ENCODE measurements at regions not wholly inside any gene's neighbourhood (a gene's known extent, or its start where the extent isn't known, plus 50 kb on each side); places are given as distances from the start of the nearest gene placed in this dataset.

DNA sequence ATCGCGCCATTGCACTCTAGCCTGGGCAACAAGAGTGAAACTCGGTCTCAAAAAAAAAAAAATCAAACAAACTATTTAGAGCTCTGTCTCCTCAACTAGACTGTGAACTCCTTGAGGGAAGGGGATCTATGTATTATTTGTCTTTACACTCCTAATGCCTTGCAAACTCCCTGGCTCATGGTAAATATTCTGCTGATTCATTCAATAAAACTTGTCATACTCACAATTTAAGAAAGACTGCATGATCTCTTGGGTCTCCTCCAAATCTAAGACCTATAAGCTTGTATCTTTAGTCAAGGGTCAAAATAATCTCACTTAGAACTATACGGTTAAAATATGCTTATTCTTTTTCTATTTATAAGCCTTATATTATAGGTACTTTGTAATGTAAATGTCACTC lies 90.3 kb upstream of the NR5A2 start:
- Mint-ChIP-seq H3K36me3 (no peaks in the 10 kb centered on the region), H3K27ac (no peak overlapping the region), H3K27me3 (peaks cover 16 to 28% of the 10 kb centered on the region in 2 donors), H3K4me3 (no peak overlapping the region), H3K9me3 (no peaks in the 10 kb centered on the region), H3K4me1 (peaks cover 19 to 21% (median 21%) of the 10 kb centered on the region in 3 donors)
- DNase-seq (no peak), ATAC-seq (replicated peaks in 1 of 4) (no peak)
- ChIA-PET POLR2A (no interaction called here), CTCF (no interaction called here)
- peaks cover 0 to 19% of the 10 kb centered on the region in 2 experiments for H3K27me3 ChIP-seq (replicated peaks in 1 of 2; ENCODE audit: control insufficient read depth in 2 of 2, extremely low read depth in 1 of 2, insufficient read depth in 2 of 2, low read length in 1 of 2)
- WGBS (ENCODE audit: insufficient coverage): no CpG with 5 or more reads among the region's 4 CpGs
- H3K4me1 ChIP-seq (ENCODE audit: control insufficient read depth in 1 of 2, extremely low read depth in 1 of 2, insufficient read depth in 2 of 2, low read length in 2 of 2): peaks cover 2 to 6% of the 10 kb centered on the region in 2 experiments
- no peak overlapping the region for H3K4me3 ChIP-seq (ENCODE audit: control insufficient read depth in 1 of 2, extremely low read depth in 1 of 2, low read length in 1 of 2)
- H3K9me3 ChIP-seq: no peaks in the 10 kb centered on the region
- H3K36me3 ChIP-seq (ENCODE audit: control insufficient read depth in 2 of 2, extremely low read depth in 1 of 2, insufficient read depth in 1 of 2, low read length in 1 of 2): no peaks in the 10 kb centered on the region
- H3K27ac ChIP-seq (ENCODE audit: low read length): no peak overlapping the region

DNA sequence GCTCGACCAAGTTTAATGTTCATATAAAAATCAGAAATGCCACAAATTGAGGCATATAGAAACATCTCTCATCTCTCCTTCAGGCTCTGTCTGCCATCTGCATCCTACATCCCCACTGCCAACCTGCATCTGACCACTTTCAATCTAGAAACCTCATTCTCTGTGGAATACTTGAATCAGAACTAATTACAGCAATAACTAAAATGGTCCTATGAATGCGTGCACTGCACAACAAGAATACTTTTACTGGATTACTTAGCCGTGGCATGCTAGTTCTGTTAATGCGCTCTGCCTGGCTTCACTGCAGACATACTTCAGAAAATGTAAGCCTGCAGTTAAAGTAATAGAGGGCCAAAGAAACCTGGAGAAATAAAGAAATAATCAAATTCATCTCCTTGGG lies 89.8 kb upstream of the NR5A2 start:
- H3K4me1 ChIP-seq (ENCODE audit: control insufficient read depth in 1 of 2, extremely low read depth in 1 of 2, insufficient read depth in 2 of 2, low read length in 2 of 2): peaks cover 2 to 7% of the 10 kb centered on the region in 2 experiments
- no peaks in the 10 kb centered on the region for H3K9me3 Mint-ChIP-seq
- no peak overlapping the region for H3K27ac Mint-ChIP-seq
- no peaks in the 10 kb centered on the region for H3K36me3 ChIP-seq (ENCODE audit: control insufficient read depth in 2 of 2, extremely low read depth in 1 of 2, insufficient read depth in 1 of 2, low read length in 1 of 2)
- no peaks in the 10 kb centered on the region for H3K36me3 Mint-ChIP-seq
- DNase-seq (no peak), ATAC-seq (replicated peaks in 1 of 4) (no peak)
- peaks cover 16 to 28% of the 10 kb centered on the region in 2 donors for H3K27me3 Mint-ChIP-seq
- H3K4me3 Mint-ChIP-seq: no peak overlapping the region
- no peak overlapping the region for H3K27ac ChIP-seq (ENCODE audit: low read length)
- H3K27me3 ChIP-seq (replicated peaks in 1 of 2; ENCODE audit: control insufficient read depth in 2 of 2, extremely low read depth in 1 of 2, insufficient read depth in 2 of 2, low read length in 1 of 2): peaks cover 0 to 19% of the 10 kb centered on the region in 2 experiments
- H3K9me3 ChIP-seq: no peaks in the 10 kb centered on the region
- H3K4me3 ChIP-seq (ENCODE audit: control insufficient read depth in 1 of 2, extremely low read depth in 1 of 2, low read length in 1 of 2): no peak overlapping the region
- peaks cover 16 to 18% (median 17%) of the 10 kb centered on the region in 3 donors for H3K4me1 Mint-ChIP-seq
- WGBS (ENCODE audit: insufficient coverage): 75% methylated on average over 2 of the region's 4 CpGs
- ChIA-PET CTCF (no interaction called here), POLR2A (no interaction called here)

DNA sequence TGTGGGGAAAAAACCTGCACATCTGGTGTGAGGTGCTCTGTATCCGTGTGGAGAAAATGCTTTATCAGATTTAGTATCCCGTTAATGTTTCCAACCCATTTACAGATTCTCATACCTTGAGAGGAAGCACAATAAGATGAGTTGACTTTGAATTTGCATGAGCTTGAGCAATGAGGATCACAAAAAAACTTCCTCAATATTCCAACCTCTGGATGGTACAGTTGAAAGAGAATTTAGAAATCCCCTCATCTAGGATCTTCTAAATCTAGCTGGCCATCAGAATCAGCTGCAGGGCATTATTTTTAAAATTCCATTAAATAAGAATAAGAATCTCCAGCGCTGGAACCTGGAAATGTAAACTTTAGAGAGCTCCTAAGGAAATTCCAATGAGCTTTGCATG lies 82.5 kb upstream of the NR5A2 start:
- CTCF ChIA-PET: interaction anchor here in 1 of 2 donors (0.7 kb wide), 1 partner anchor 39 kb away, joined by 5 read pairs; no protein-coding TSS in a partner anchor

DNA sequence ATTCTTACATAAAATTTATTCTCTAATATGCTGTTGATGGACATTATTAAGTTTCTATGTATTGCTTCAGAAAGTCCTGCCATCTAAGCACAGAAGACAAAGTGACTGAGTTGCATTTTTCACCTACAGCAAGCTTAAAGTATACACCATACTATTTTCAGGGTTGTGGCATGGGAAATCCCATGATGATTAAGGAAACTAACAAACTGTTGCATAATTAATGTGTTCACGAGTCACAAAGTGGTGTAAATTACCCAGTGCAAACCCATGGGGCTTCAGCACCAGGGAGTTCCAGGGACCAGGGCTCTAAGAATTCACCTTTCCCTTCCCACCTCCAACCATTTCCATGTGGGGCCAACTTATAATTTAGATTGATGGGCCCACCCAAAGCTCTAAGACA lies 81.9 kb upstream of the NR5A2 start:
- no peaks in the 10 kb centered on the region for H3K9me3 ChIP-seq
- POLR2A ChIA-PET: no interaction called here
- Mint-ChIP-seq H3K9me3 (no peaks in the 10 kb centered on the region), H3K36me3 (no peaks in the 10 kb centered on the region), H3K27me3 (peaks cover 5 to 9% of the 10 kb centered on the region in 2 donors), H3K4me1 (peaks cover 14 to 17% (median 15%) of the 10 kb centered on the region in 3 donors), H3K27ac (no peak overlapping the region), H3K4me3 (no peak overlapping the region)
- no peak overlapping the region for H3K4me3 ChIP-seq (ENCODE audit: control insufficient read depth in 1 of 2, extremely low read depth in 1 of 2, low read length in 1 of 2)
- no peak overlapping the region for H3K27ac ChIP-seq (ENCODE audit: low read length)
- no peaks in the 10 kb centered on the region for H3K36me3 ChIP-seq (ENCODE audit: control insufficient read depth in 2 of 2, extremely low read depth in 1 of 2, insufficient read depth in 1 of 2, low read length in 1 of 2)
- DNase-seq: no peak
- H3K4me1 ChIP-seq (ENCODE audit: control insufficient read depth in 1 of 2, extremely low read depth in 1 of 2, insufficient read depth in 2 of 2, low read length in 2 of 2): peaks cover 2 to 7% of the 10 kb centered on the region in 2 experiments
- H3K27me3 ChIP-seq (replicated peaks in 1 of 2; ENCODE audit: control insufficient read depth in 2 of 2, extremely low read depth in 1 of 2, insufficient read depth in 2 of 2, low read length in 1 of 2): no peaks in the 10 kb centered on the region
- ATAC-seq (replicated peaks in 1 of 4): no peak
- 40% methylated on average over 1 of the region's 1 CpG for WGBS (ENCODE audit: insufficient coverage)
- CTCF ChIA-PET: no interaction called here

More for the DNA sequence above, 82.5 kb upstream of the NR5A2 start:
- Histone ChIP-seq H3K4me3 (ENCODE audit: control insufficient read depth in 1 of 2, extremely low read depth in 1 of 2, low read length in 1 of 2) (no peak overlapping the region), H3K27me3 (replicated peaks in 1 of 2; ENCODE audit: control insufficient read depth in 2 of 2, extremely low read depth in 1 of 2, insufficient read depth in 2 of 2, low read length in 1 of 2) (peaks cover 0 to 4% of the 10 kb centered on the region in 2 experiments), H3K27ac (ENCODE audit: low read length) (no peak overlapping the region), H3K36me3 (ENCODE audit: control insufficient read depth in 2 of 2, extremely low read depth in 1 of 2, insufficient read depth in 1 of 2, low read length in 1 of 2) (no peaks in the 10 kb centered on the region), H3K4me1 (ENCODE audit: control insufficient read depth in 1 of 2, extremely low read depth in 1 of 2, insufficient read depth in 2 of 2, low read length in 2 of 2) (peaks cover 2 to 7% of the 10 kb centered on the region in 2 experiments), H3K9me3 (no peaks in the 10 kb centered on the region)
- Mint-ChIP-seq H3K4me1 (peaks cover 15 to 18% (median 16%) of the 10 kb centered on the region in 3 donors), H3K27me3 (peaks cover 5 to 9% of the 10 kb centered on the region in 2 donors), H3K27ac (no peak overlapping the region), H3K9me3 (no peaks in the 10 kb centered on the region), H3K4me3 (no peak overlapping the region), H3K36me3 (no peaks in the 10 kb centered on the region)
- DNase-seq: no peak
- POLR2A ChIA-PET: no interaction called here
- WGBS (ENCODE audit: insufficient coverage): no CpG with 5 or more reads among the region's 3 CpGs
- ATAC-seq (replicated peaks in 1 of 4): no peak

- H3K4me3 Mint-ChIP-seq: no peak overlapping the region
- POLR2A ChIA-PET: interaction anchor here in 1 of 2 donors (0.6 kb wide), 1 partner anchor 39 kb away, joined by 3 read pairs; no protein-coding TSS in a partner anchor
These were observed 81.0 kb upstream of the NR5A2 start for GRCh38 chr1:199946305-199947155.

DNA sequence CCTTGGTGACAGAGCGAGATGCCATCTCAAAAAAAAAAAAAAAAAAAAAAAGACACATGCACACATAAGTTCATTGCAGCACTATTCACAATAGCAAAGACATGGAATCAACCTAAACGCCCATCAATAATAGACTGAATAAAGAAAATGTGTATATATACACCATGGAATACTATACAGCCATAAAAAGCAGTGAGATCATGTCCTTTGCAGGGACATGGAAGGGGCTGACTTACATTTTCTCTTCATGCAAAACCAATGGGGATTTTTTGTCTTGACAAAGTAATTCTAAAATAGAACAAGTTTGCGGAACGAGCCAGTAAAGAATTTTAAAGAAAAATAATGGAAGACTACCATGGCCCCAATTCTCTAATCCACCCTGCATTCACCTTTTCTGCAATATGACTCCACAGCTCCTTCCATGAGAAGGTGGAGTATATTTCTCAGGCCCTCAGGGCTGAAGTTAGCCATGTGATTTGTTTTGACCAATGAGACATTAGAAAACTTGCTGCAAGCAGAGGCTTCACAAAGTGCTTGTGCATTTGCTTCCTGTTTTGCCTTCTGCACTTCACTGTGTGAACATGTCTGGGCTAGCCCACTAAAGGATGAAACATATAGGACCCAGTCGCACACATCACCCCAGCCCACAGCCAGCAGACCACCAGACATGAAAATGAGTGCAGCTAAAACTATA lies 78.8 kb upstream of the NR5A2 start:
- Histone ChIP-seq H3K4me3 (ENCODE audit: control insufficient read depth in 1 of 2, extremely low read depth in 1 of 2, low read length in 1 of 2) (no peak overlapping the region), H3K4me1 (ENCODE audit: control insufficient read depth in 1 of 2, extremely low read depth in 1 of 2, insufficient read depth in 2 of 2, low read length in 2 of 2) (no peaks in the 10 kb centered on the region), H3K9me3 (no peaks in the 10 kb centered on the region), H3K27ac (ENCODE audit: low read length) (no peak overlapping the region), H3K36me3 (ENCODE audit: control insufficient read depth in 2 of 2, extremely low read depth in 1 of 2, insufficient read depth in 1 of 2, low read length in 1 of 2) (no peaks in the 10 kb centered on the region), H3K27me3 (replicated peaks in 1 of 2; ENCODE audit: control insufficient read depth in 2 of 2, extremely low read depth in 1 of 2, insufficient read depth in 2 of 2, low read length in 1 of 2) (peaks cover 0 to 9% of the 10 kb centered on the region in 2 experiments)
- no CpG with 5 or more reads among the region's 5 CpGs for WGBS (ENCODE audit: insufficient coverage)
- ChIA-PET POLR2A (no interaction called here), CTCF (no interaction called here)
- H3K27me3 Mint-ChIP-seq: peaks cover 9 to 17% of the 10 kb centered on the region in 2 donors
- DNase-seq (no peak), ATAC-seq (replicated peaks in 1 of 4) (no peak)
- no peaks in the 10 kb centered on the region for H3K4me1 Mint-ChIP-seq
- no peak overlapping the region for H3K4me3 Mint-ChIP-seq
- H3K9me3 Mint-ChIP-seq: no peaks in the 10 kb centered on the region
- no peaks in the 10 kb centered on the region for H3K36me3 Mint-ChIP-seq
- H3K27ac Mint-ChIP-seq: no peak overlapping the region

More at GRCh38 chr1:199946305-199947155, 81.0 kb upstream of the NR5A2 start:
- no peak overlapping the region for H3K27ac ChIP-seq (ENCODE audit: low read length)
- H3K9me3 Mint-ChIP-seq: no peaks in the 10 kb centered on the region
- H3K4me1 Mint-ChIP-seq: peaks cover 5 to 8% (median 6%) of the 10 kb centered on the region in 3 donors
- no peak overlapping the region for H3K27ac Mint-ChIP-seq
- no peaks in the 10 kb centered on the region for H3K36me3 ChIP-seq (ENCODE audit: control insufficient read depth in 2 of 2, extremely low read depth in 1 of 2, insufficient read depth in 1 of 2, low read length in 1 of 2)
- ATAC-seq (replicated peaks in 1 of 4) (no peak), DNase-seq (no peak)
- H3K4me3 ChIP-seq (ENCODE audit: control insufficient read depth in 1 of 2, extremely low read depth in 1 of 2, low read length in 1 of 2): no peak overlapping the region
- no peaks in the 10 kb centered on the region for H3K36me3 Mint-ChIP-seq
- CTCF ChIA-PET: no interaction called here
- 89% methylated on average over 1 of the region's 7 CpGs for WGBS (ENCODE audit: insufficient coverage)
- H3K27me3 ChIP-seq (replicated peaks in 1 of 2; ENCODE audit: control insufficient read depth in 2 of 2, extremely low read depth in 1 of 2, insufficient read depth in 2 of 2, low read length in 1 of 2): no peaks in the 10 kb centered on the region
- peaks cover 0 to 5% of the 10 kb centered on the region in 2 experiments for H3K4me1 ChIP-seq (ENCODE audit: control insufficient read depth in 1 of 2, extremely low read depth in 1 of 2, insufficient read depth in 2 of 2, low read length in 2 of 2)
- no peaks in the 10 kb centered on the region for H3K9me3 ChIP-seq
- H3K27me3 Mint-ChIP-seq: peaks cover 9 to 10% of the 10 kb centered on the region in 2 donors
